GM21786 (cell line): ENCODE measurements at regions not wholly inside any gene's neighbourhood (a gene's known extent, or its start where the extent isn't known, plus 50 kb on each side); places are given as distances from the start of the nearest gene placed in this dataset.

Source experiments
- ATAC-seq: cut with Tn5 transposase; IDR thresholded peaks from one replicate; pipeline ENCODE4 v1.9.1; 2021; ENCODE audit not compliant: unreplicated experiment

DNA sequence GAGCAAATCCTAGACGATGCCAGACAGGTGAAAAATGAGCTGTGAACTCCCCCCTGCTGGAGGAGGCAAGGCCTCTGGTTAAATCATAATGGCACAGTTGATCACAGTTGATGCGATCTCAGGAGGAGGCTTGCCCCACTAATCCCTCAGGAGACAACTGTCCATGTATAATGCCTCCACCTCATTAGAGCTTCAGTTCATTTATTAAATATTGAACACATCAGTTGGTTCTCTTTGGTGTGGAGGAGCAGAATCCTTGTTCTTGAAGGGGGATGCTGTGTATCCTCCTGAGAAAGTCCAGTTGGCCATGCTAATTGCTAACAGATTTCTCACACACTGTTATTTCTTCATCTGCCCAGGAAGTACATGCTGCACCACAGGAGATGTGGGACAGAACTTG is 290.5 kb downstream of the IGSF11 start:
- ATAC-seq: no peak

DNA sequence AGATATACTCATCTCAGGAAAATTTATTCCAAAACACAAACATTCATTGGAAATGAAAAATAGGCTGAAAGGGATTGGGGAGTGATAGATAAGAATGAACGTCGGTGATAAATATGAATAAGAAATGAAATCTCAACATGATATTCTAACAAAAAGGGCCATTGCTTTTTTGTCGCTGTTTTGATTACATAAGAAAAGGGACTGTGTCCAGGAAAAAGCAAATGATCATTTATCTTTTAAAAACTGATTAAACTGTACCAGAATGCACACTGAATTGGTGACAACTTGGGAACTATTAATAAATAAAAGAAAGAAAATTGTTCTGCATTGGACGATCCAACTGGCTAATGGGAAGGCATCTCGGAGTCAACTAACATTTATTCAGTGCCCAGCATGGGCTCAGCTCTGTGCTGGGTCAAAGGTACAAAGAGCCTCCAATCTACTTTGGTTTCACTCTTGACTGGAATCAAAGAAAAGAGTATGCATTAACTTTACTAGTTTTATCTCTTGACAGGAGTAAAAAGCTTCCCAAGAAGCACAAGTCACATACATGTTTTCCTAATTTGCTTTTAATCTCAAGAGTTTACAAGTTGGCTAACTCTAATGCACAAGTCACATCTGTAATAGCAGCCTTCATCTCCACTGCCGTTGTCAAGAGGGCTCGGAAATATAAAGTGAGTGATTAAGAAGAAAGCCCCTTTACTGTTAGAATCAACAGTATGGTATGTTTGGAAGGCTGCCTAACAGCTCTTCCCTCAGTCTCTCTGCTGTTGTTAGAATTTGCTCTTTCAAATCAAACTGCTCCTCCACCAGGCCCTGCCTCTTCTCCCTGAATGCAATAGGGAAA is 280.0 kb downstream of the IGSF11 start:
- no peak for ATAC-seq

DNA sequence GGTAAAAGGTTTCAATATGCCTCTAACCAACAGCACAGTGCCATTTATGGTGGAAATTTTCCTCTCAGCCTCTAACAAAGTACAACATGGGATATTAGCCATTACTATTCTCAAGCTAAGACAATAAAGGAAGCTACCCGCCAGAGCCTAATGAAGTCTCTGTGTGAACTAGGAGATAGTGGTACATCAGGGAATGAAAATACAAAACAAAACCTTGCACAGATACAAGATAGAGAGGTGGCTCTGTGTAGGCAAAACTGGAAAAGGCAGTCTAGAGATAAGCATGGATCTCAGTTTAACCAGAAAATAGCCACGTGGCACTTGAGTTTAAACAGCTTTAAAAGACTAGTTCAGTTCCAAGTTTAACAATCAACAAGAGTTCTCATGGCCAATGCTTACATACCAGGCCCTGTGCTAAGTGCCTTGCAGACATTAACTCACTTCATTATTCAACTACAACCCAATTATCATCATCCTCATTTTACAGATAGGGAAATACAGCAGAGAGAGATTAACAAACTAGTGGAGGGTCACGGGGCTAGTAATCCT is 279.3 kb downstream of the IGSF11 start:
- ATAC-seq: no peak

DNA sequence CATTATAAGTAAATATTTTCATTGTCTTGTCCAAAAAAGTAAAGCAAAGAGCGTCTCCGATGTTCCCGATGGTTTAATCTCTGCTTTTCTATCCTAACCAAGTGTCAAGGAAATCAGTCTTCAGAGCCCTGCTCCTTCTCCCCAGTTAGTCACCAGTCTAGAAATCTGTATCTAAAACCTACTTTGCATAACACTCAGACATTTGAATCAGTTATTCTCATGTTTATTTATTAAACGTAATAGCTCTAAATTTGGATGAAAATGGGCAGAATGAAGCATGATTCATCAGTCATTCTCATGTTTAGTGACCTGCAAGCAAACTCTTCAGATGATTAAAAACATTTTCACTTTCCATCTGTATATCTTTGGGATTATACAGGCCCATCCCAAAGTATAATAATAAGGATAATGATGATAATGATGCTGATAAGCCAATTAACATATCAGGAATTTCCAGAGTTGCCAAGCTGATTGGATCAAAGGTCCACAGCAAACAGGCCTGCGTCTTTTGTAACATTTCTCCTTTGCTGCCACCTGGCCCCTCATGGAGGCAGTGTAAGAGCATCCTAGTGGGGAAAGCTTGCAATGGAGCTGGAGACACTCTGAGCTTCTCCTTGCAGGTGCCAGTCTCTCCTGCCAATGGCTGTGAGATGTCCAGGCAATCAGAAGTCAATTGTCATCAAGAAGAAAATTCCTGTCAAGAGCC is 273.9 kb downstream of the IGSF11 start:
- ATAC-seq: no peak

DNA sequence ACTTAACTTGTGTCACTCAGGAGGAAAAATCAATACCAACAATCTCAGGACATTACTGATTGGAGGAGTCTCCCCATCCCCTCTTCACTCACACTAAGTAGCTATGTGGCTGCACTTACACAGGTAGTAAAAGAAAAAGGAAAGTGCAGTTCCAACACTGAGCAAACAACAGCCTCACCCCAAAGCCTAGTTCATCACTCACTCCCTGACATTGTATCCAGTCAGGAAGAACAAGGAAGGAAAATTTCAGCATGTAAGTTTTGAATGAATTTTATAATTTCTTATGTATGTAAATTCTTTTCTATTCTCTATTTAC is 273.4 kb downstream of the IGSF11 start:
- no peak for ATAC-seq

GRCh38 chr3:118765636-118766305 is 268.9 kb downstream of the IGSF11 start:
- no peak for ATAC-seq

DNA sequence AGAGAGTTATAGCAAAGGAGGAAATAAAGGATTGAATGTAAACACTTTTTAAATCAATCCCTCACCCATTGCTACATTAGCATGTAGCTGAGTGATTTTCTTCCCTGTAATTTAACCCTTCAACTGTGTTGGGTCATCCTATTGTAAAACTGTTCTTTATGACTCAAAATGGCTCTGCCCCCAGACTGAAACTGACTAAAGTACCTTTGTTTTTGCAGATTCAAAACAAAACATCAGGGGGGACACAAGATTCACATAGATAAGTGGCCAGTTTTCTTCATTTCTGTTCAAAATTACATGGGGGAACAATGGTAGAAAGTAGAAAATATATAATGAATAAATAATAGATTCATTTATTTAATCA is 268.4 kb downstream of the IGSF11 start:
- ATAC-seq: no peak

DNA sequence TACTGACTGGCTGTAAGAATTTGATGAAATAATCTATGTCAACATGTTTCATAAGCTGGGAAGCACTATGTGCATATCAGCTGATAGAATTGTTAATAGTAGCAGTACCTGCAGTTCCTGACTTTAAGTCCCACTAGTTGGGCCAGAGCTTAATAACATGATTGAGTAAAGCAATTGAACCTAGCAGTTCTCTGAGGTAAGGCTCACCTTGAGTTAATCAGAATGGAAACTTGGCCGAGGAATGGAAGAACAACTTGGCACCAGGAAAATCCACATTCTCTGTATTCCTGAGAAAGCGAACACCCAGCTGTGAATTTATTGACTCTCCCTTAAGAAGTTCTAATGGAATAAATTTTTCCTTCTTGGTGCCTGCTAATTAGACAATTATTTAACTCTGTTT is 262.6 kb downstream of the IGSF11 start:
- no peak for ATAC-seq

DNA sequence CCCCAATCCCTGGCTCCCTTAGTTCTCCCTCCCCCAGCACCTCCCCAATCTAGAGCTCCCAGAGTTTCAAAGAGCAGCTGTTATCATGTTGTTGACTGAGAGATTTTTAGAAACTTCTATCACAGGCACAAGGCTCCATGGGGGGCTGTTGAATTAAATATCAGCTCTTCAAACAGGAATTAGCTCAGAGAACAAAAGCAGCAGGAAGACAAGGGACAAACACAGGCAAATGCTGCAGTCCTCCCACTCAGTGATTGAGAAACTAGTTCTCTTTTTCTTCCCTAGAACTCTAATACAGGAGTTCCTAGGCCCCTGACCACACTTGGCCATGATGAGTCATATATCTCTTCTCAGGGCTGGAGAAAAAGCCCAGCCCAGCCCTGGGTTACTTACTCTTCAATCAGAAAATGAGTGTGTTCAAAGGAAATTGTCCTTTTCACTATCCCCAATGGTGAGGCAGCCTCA is 262.1 kb downstream of the IGSF11 start:
- ATAC-seq: peak; percentile 95

DNA sequence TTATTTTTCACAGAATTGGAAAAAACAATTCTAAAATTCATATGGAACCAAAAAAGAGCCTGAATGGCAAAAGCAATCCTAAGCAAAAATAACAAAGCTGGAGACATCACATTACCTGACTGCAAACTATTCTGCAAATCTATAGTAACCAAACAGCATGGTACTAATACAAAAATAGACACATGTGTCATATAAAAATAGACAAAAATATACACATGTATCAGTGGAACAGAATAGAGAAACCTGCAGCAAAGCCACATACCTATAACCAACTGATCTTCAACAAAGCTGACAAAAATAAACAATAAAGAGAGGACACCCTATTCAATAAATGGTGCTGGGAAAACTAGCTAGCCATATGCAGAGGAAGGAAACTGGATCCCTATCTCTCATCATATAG is 259.6 kb downstream of the IGSF11 start:
- ATAC-seq: no peak

DNA sequence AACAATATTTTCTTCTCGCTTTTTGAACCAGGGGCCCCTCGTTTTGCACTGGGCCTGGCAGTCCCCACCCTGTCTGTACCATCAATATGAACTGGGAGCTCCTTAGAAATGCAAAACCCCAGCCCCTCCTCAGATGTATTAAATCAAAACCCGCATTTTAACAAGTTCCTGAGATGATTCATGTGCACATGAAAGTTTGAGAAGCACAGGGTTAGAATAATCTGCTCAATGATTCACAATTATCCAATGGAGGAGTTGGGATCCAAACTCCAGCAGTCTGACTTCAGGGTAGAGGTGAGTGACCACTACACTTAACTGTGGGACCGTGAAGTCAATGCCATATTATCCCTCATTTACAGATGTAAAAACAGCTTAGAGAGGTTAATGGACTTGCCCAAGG is 256.4 kb downstream of the IGSF11 start:
- ATAC-seq: no peak

- ATAC-seq: no peak
Observed at GRCh38 chr3:118781232-118781631, 253.4 kb downstream of the IGSF11 start.

- no peak for ATAC-seq
Observed at GRCh38 chr3:118781839-118782238, 252.8 kb downstream of the IGSF11 start.

GRCh38 chr3:118782755-118783202 is 251.9 kb downstream of the IGSF11 start:
- peak; percentile 94 for ATAC-seq

DNA sequence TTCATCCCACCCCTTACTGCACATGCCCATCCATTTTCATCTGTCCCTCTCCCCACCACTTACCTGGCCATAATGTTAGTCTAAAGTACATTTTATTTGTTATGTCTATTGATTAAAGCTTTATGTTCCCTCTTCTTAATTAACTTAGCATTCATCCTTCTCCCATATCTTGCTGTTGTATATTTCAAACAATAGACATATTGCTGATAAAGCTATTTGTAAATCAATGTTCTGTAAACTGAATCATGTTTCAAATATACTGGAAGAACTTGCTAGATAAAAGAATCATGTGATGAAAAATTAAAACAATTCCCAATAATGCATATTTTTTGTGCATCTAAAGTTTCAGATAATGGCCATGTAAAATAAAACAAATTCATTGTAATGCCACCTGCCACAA is 249.2 kb downstream of the IGSF11 start:
- ATAC-seq: no peak

GRCh38 chr3:118791246-118791645 is 243.4 kb downstream of the IGSF11 start:
- no peak for ATAC-seq

DNA sequence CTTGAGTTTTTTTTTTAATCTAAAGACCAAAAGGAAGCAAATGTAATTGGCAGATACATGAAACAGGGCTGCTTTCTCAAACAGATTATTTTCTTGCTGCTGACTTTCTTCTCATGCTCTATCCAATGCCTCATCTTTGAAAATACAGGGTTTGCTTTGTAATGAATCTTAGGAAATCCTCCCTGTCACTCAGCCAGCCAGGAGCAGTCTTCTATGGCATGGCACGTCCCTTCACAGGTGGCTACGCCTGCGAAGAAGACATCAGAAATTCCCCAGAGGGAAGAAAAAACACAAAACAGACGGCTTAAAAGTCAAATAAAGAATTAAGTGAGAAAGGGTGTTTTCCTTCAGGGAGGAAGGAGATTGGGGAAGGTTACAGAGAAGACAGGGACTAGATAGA is 242.5 kb downstream of the IGSF11 start:
- no peak for ATAC-seq

GRCh38 chr3:118793176-118793575 is 241.5 kb downstream of the IGSF11 start:
- no peak for ATAC-seq

DNA sequence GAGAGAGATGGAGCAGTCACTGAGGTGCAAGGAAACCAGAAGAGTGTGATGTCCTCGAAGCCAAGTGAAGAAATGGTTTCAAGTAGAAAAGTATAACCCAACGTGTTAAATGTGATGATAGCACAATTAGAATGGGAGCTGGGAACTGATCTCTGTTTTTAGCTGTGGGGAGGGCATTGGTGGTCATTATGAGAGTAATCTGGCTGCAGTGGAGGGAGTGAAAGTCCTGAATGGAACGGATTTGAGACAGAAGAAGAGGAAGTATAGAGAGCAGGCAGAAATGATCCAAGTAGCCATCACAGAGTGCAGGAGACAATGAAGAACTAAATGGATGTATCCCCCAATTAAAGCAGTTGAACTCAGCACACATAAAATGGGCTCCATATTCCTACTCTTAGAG is 235.3 kb downstream of the IGSF11 start:
- ATAC-seq: no peak

DNA sequence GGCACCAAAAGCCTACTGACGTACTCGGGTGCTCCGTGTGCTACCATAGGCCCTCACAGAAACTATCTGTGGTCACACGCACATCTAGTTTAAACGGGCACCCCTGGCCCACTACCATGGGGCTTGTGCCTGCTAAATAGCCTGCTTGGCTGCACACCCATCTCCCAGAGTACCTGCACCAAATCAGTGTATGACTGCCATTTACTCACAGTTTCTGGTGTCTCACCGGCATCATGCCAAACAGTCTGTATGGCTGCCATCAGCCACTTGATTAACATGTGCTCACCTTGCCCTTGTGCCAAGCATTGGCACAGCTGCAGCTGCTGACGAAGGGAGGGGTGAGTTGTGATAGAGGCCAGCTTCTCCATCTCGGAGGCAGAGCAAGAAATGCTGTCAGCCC is 232.7 kb downstream of the IGSF11 start:
- no peak for ATAC-seq

DNA sequence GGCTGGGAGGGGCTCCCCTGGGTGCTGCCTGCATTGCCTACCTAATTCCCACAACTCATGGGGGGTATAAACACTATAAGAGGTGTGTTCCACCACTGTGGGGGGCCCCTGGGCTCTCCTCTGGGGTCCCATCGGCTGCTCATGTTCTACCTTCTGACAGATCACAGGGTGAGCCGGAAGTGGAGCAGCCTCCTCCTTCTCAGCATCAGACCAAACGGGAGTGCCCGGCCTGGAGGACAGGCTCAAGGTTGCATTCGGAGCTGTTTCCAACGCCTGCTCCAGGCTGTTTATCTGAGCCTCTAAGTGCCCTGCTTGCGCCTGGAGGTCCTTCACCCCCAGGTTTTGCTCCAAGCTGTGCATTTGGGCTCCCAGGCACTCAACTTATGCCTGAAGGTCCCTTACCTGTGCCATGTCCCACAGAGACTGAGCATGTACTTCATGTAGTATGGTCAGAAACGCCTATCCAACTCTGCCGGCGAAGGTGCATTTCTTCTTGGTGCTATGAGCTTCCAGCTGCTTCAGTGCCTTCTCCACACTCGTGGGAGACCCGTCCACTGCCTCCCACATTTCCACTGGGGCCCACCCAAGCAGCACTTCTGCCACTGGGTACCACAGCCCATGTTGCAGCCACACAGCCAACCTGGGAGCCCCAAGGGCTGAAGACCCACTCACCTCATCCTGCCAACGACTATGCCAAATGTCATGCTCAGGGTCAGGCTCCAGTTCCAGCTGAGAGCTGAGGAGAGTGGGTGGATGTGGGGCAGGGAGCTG is 232.1 kb downstream of the IGSF11 start:
- no peak for ATAC-seq
